Brain microvascular endothelial cell (primary cell): ENCODE measurements at regions not wholly inside any gene's neighbourhood (a gene's known extent, or its start where the extent isn't known, plus 50 kb on each side); places are given as distances from the start of the nearest gene placed in this dataset.

Experiments
- DNase-seq: peaks from one replicate; pipeline ENCODE4 v3.0.0-alpha.2; 2020
- H3K27ac ChIP-seq: fragments of 250-450 bp; sonication (Bioruptor Pico); 2 replicates; pipeline ENCODE4 v1.5.1; 2020; ENCODE audit warnings: mild to moderate bottlenecking, moderate library complexity
- H3K27me3 ChIP-seq: fragments of 250-450 bp; sonication (Bioruptor Pico); replicated peaks from 2 replicates; pipeline ENCODE4 v1.5.1; 2020; ENCODE audit warnings: mild to moderate bottlenecking
- H3K36me3 ChIP-seq: fragments of 250-450 bp; sonication (Bioruptor Pico); replicated peaks from 2 replicates; pipeline ENCODE4 v1.5.1; 2020; ENCODE audit warnings: mild to moderate bottlenecking
- H3K4me3 ChIP-seq: 2 replicates; pipeline ENCODE4 v1.5.1; 2011; ENCODE audit warnings: low read depth, mild to moderate bottlenecking, control low read depth, low read length, moderate library complexity
- in situ Hi-C: cut with HindIII; loops from 2 replicates; pipeline ENCODE4 v1.10.0; 2017; ENCODE audit warnings: low sequenced_read_pairs, low pct_ligation_motif_present
- TF ChIP-seq, protein P1 (sequence below): IDR thresholded peaks from 2 replicates; pipeline ENCODE4 v1.5.1; 2011; ENCODE audit warnings: low read depth, mild to moderate bottlenecking, moderate library complexity, low read length, control low read depth, inconsistent platforms; ENCODE audit errors: missing control alignments

DNA sequence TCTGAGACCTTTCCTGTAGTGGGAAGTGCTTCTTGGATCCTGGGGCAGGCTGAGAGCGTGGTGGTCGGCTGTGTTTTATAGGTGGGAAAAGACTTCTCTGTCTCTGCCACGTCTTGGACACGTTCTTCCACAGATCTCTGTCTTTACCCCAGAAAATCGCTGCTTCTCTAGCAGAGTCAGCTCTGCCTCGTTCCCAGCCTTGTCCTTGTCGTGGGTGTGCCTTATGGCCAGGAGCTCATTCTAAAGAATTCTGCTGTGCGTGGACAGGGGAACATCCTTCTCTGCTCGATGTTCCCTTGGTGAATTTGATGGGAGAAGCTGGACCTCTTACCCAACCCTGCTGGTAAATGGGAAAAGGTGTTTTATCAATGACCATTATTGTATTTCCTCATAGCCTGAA, 433.1 kb upstream of the C2CD4B start:
- in situ Hi-C loops = no loop called here
- Histone ChIP-seq H3K36me3 (no peaks in the 10 kb centered on the region), H3K4me3 (no peak overlapping the region), H3K27me3 (no peaks in the 10 kb centered on the region), H3K27ac (no peak overlapping the region)
- DNase-seq = no peak
- TF ChIP-seq, protein P1, sequence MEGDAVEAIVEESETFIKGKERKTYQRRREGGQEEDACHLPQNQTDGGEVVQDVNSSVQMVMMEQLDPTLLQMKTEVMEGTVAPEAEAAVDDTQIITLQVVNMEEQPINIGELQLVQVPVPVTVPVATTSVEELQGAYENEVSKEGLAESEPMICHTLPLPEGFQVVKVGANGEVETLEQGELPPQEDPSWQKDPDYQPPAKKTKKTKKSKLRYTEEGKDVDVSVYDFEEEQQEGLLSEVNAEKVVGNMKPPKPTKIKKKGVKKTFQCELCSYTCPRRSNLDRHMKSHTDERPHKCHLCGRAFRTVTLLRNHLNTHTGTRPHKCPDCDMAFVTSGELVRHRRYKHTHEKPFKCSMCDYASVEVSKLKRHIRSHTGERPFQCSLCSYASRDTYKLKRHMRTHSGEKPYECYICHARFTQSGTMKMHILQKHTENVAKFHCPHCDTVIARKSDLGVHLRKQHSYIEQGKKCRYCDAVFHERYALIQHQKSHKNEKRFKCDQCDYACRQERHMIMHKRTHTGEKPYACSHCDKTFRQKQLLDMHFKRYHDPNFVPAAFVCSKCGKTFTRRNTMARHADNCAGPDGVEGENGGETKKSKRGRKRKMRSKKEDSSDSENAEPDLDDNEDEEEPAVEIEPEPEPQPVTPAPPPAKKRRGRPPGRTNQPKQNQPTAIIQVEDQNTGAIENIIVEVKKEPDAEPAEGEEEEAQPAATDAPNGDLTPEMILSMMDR = no peak

DNA sequence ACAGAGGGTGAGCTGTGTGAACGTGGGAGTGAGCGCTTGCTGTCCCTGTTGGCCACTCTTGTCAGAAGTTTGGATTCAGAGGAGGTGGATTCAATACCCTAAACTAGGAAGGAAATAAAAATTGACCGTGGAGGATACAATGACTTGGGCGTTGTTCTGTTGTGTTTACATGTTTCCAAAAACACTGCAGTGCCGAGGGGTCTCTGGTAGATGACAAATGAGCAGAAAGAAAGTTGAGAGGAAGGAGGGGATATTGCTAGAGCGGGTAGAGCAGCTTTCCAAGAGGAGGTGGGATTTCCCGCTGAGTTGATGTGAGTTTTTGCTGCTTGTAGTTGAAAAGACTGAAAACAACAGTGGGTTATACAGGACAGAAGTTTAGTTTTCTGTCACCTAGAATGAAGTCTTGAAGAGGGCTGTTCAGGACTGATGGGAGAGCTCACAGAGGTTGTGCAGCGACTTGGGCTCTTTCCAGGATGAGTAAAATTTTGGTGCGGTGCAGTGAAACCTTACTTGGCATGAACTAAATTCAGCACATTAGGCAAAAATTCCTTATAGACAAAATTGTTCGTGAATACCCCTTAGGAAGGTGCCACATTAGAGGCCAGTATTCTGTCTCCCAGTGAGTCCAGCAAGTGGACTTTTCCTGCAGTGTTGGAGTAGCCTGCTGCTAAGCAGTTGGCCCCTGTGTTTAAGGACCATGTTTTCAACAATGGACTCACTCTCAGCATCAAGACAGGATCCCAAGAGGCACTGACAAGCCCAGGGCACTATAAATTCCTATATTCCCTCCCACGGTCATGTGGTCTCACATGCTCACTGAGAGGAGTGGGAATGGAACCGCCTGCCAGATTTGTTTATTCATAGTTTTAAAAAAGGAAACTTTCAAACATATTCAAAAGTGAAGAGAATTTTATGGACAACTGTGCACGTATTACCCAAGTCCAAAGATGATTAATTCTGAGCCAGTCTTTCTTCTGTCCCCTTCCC, 435.0 kb upstream of the C2CD4B start:
- DNase-seq = no peak
- no peaks in the 10 kb centered on the region for H3K36me3 ChIP-seq
- no peak overlapping the region for H3K4me3 ChIP-seq
- in situ Hi-C loops = no loop called here
- TF ChIP-seq, protein P1 = no peak
- H3K27me3 ChIP-seq = no peaks in the 10 kb centered on the region
- no peak overlapping the region for H3K27ac ChIP-seq

DNA sequence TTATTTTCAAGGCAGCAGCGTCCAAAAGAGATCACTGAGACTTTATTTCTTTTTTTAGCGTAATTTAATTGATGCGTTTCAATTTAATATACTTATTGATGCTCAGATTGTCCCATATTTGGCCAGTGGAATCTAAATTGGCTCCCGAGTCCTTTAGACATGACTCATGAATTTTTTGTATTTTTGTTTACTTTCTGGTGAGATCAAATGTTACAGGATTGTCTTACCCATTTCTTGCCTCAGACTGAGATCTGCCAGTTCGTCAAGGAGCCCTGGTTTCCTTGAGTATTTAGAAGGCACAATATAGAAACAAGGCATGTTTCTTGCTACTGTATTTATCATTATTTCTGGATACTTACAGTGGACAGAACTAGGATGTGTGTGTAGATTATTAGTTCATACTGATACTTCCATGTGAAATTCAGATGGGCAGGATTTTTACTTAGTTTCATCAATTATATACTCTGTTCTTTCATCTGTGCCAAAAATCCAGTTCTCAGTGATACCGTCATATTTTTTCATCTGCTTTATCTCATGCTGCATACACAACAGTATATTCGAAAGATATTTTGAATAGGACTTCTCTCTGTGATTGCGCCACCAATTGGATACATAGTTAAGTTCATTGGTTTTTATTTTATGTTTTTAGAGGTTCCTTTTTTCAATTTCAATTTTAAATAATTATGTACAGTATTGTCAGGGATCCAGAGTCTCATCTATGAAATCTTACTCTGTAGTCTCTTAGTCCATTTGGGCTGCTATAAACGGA, 436.9 kb upstream of the C2CD4B start:
- DNase-seq = no peak

DNA sequence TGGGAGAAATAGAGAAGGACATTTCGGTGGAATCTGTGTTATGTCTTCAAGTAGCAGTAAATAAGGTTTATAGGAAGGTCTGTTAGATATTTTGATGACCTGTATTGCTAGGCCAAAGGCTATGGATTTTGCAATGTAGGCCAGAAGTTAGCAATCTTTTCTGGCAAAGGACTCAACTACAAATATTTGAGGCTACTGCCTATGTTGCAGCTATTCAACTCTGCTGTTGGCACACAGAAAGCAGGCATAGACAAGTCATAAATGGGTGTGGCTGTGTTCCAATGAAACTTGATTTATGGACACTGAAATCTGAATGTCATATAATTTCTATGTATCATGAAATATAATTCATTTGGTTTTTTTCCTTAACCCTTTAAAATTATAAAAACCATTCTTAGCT, 438.7 kb upstream of the C2CD4B start:
- no peak overlapping the region for H3K27ac ChIP-seq
- no peak overlapping the region for H3K4me3 ChIP-seq
- no peaks in the 10 kb centered on the region for H3K27me3 ChIP-seq
- no peaks in the 10 kb centered on the region for H3K36me3 ChIP-seq
- DNase-seq = no peak
- in situ Hi-C loops = no loop called here
- TF ChIP-seq, protein P1 = no peak

More for the DNA sequence above, 436.9 kb upstream of the C2CD4B start:
- no peaks in the 10 kb centered on the region for H3K27me3 ChIP-seq
- H3K4me3 ChIP-seq = no peak overlapping the region
- in situ Hi-C loops = no loop called here
- H3K27ac ChIP-seq = no peak overlapping the region
- TF ChIP-seq, protein P1 = no peak
- no peaks in the 10 kb centered on the region for H3K36me3 ChIP-seq

DNA sequence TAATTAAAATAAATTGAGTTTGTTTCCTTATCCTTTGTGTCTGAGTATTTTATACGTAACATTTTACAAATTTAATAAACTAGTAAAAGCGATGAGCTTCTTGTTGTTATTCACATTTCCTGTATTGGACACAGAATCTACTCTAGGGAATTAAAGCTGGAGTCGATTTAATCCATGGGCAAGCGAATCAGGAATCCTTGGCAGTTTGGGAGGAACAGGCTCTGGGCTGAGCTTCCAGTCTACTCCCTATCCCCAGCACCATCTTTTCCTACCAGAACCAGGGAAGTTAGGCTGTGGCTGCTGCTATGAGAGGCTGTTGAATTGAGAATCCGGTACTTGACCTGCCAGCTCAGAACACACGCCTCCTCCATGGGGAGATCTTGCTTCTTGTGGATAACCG, 437.3 kb upstream of the TPM1 start:
- Histone ChIP-seq H3K27ac (no peak overlapping the region), H3K36me3 (no peaks in the 10 kb centered on the region), H3K27me3 (no peaks in the 10 kb centered on the region), H3K4me3 (no peak overlapping the region)
- in situ Hi-C loops = no loop called here
- no peak for DNase-seq
- TF ChIP-seq, protein P1 = no peak
